Activated B cell treated with CpG ODN at 0.5 μM for 24 hours (primary cell): ENCODE measurements at regions not wholly inside any gene's neighbourhood (a gene's known extent, or its start where the extent isn't known, plus 50 kb on each side); places are given as distances from the start of the nearest gene placed in this dataset.
"Not testable (repeated sequence)": the region's sequence is repeated elsewhere in the genome, so short reads cannot be mapped to it uniquely, and the experiment has no call there.

Source experiments
- ATAC-seq: fragments of 200-7000 bp; cut with Tn5 transposase; one replicate; pipeline ENCODE4 v1.10.0; 2021; ENCODE audit warnings: low read depth, mild to moderate bottlenecking, moderate library complexity
- CTCF ChIA-PET: fragments of 350-600 bp; sonication (Branson Sonifier 250); formaldehyde crosslinking; loops from one replicate; lab custom pipeline; 2021; ENCODE audit warnings: antibody characterized with exemption; lab: Charles Lee
- POLR2A ChIA-PET: fragments of 350-600 bp; sonication (Branson Sonifier 250); formaldehyde crosslinking; loops from one replicate; lab custom pipeline; 2021; ENCODE audit warnings: antibody characterized with exemption; lab: Charles Lee
- DNase-seq: peaks from one replicate; pipeline ENCODE4 v3.0.0; 2022
- H3K27ac Mint-ChIP-seq: one replicate; pipeline ENCODE4 v1.8.0; 2020; ENCODE audit warnings: mixed read lengths
- H3K27me3 Mint-ChIP-seq: one replicate; pipeline ENCODE4 v1.8.0; 2021; ENCODE audit warnings: mixed read lengths
- H3K36me3 Mint-ChIP-seq: one replicate; pipeline ENCODE4 v1.8.0; 2021; ENCODE audit warnings: low read depth, mixed read lengths
- H3K4me1 Mint-ChIP-seq: one replicate; pipeline ENCODE4 v1.8.0; 2021; ENCODE audit warnings: mixed read lengths
- H3K4me3 Mint-ChIP-seq: one replicate; pipeline ENCODE4 v1.8.0; 2020; ENCODE audit warnings: mild to moderate bottlenecking, mixed read lengths
- H3K9me3 Mint-ChIP-seq: one replicate; pipeline ENCODE4 v1.8.0; 2020; ENCODE audit warnings: mixed read lengths
- CTCF ChIP-seq: fragments of 200-600 bp; IDR thresholded peaks from one replicate; pipeline ENCODE4 v1.8.0; 2022; ENCODE audit warnings: antibody characterized with exemption, mild to moderate bottlenecking
- intact Hi-C: fragments of 100-400 bp; cut with micrococcal nuclease; formaldehyde crosslinking; loops from one replicate; pipeline ENCODE4 v1.15.1; 2024

- ChIA-PET POLR2A (interaction anchor here (0.7 to 1.1 kb wide), 3 partner anchors 114 to 224 kb away, joined by 3 to 7 read pairs (median 4); no protein-coding TSS in a partner anchor), CTCF (interaction anchor here (0.7 to 3.6 kb wide), 20 partner anchors 8 to 1126 kb away, joined by 3 to 40 read pairs (median 4); partner anchors contain the start of gene NRBF2)
- TF ChIP-seq CTCF, result peak; percentile 74
- intact Hi-C loops, result loop anchor here (1.0 to 10.0 kb wide), 7 partner anchors 67 to 1131 kb away; no protein-coding TSS in a partner anchor
- peak; percentile 41 for DNase-seq
- H3K9me3 Mint-ChIP-seq, result peaks cover 2% of the 10 kb centered on the region
- no peaks in the 10 kb centered on the region for H3K36me3 Mint-ChIP-seq
- peaks cover 16% of the 10 kb centered on the region for H3K4me1 Mint-ChIP-seq
- peak; percentile 88 for ATAC-seq
- no peak overlapping the region for H3K27ac Mint-ChIP-seq
- H3K27me3 Mint-ChIP-seq, result no peaks in the 10 kb centered on the region
- no peak overlapping the region for H3K4me3 Mint-ChIP-seq
Observed at GRCh38 chr10:62594093-62594520, 210.4 kb upstream of the ADO start.

- POLR2A ChIA-PET, result no interaction called here
- no peaks in the 10 kb centered on the region for H3K27me3 Mint-ChIP-seq
- H3K36me3 Mint-ChIP-seq, result no peaks in the 10 kb centered on the region
- H3K27ac Mint-ChIP-seq, result no peak overlapping the region
- H3K9me3 Mint-ChIP-seq, result peaks cover 2% of the 10 kb centered on the region
- ATAC-seq (no peak), DNase-seq (no peak)
- no peak for TF ChIP-seq CTCF
- CTCF ChIA-PET, result interaction anchor here (0.9 to 1.3 kb wide), 4 partner anchors 13 to 486 kb away, joined by 3 to 5 read pairs (median 4); no protein-coding TSS in a partner anchor
- H3K4me1 Mint-ChIP-seq, result peaks cover 14% of the 10 kb centered on the region
- intact Hi-C loops, result loop anchor here (10.0 kb wide), 1 partner anchor 1128 kb away; no protein-coding TSS in a partner anchor
- H3K4me3 Mint-ChIP-seq, result no peak overlapping the region
Observed at GRCh38 chr10:62597226-62597625, 207.3 kb upstream of the ADO start.

GRCh38 chr10:62599161-62599560 is 205.4 kb upstream of the ADO start:
- no peaks in the 10 kb centered on the region for H3K9me3 Mint-ChIP-seq
- intact Hi-C loops, result loop anchor here (10.0 kb wide), 1 partner anchor 1126 kb away; no protein-coding TSS in a partner anchor

GRCh38 chr10:62606551-62606950 is 198.0 kb upstream of the ADO start:
- H3K36me3 Mint-ChIP-seq, ATAC-seq, CTCF ChIA-PET, intact Hi-C loops, H3K4me3 Mint-ChIP-seq, H3K9me3 Mint-ChIP-seq, H3K27ac Mint-ChIP-seq, POLR2A ChIA-PET, DNase-seq, H3K27me3 Mint-ChIP-seq: not testable (repeated sequence)
- peaks cover 11% of the 10 kb centered on the region for H3K4me1 Mint-ChIP-seq

More at GRCh38 chr10:62599161-62599560, 205.4 kb upstream of the ADO start:
- Mint-ChIP-seq H3K27ac (no peak overlapping the region), H3K4me3 (no peak overlapping the region), H3K27me3 (no peaks in the 10 kb centered on the region), H3K4me1 (peaks cover 4% of the 10 kb centered on the region), H3K36me3 (no peaks in the 10 kb centered on the region)
- ATAC-seq (no peak), DNase-seq (no peak)
- ChIA-PET CTCF (interaction anchor here (1.9 kb wide), 1 partner anchor 12 kb away, joined by 8 read pairs; no protein-coding TSS in a partner anchor), POLR2A (no interaction called here)
- TF ChIP-seq CTCF, result no peak

- DNase-seq, intact Hi-C loops, H3K36me3 Mint-ChIP-seq, H3K27ac Mint-ChIP-seq, ATAC-seq, H3K27me3 Mint-ChIP-seq, H3K9me3 Mint-ChIP-seq, H3K4me3 Mint-ChIP-seq: not testable (repeated sequence)
- POLR2A ChIA-PET, result interaction anchor here (0.8 kb wide), 1 partner anchor 209 kb away, joined by 3 read pairs; no protein-coding TSS in a partner anchor
- H3K4me1 Mint-ChIP-seq, result peaks cover 11% of the 10 kb centered on the region
- CTCF ChIA-PET, result interaction anchor here (1.2 to 8.5 kb wide), 7 partner anchors 15 to 476 kb away, joined by 3 to 171 read pairs (median 23); partner anchors contain the start of gene EGR2
Observed at GRCh38 chr10:62608189-62608875, 196.2 kb upstream of the ADO start.
